DND-41 (cell line): ENCODE measurements at regions not wholly inside any gene's neighbourhood (a gene's known extent, or its start where the extent isn't known, plus 50 kb on each side); places are given as distances from the start of the nearest gene placed in this dataset.

Experiments
- ATAC-seq: fragments of 200-7000 bp; cut with Tn5 transposase; 3 replicates; pipeline ENCODE4 v1.9.1; 2021; ENCODE audit warnings: low read depth; ENCODE audit not compliant: insufficient read depth
- DNase-seq: peaks from one replicate; pipeline ENCODE4 v3.0.0-alpha.2; 2020
- H2AFZ ChIP-seq: 2 replicates; pipeline ENCODE4 v1.6.0; 2012; ENCODE audit warnings: low read depth, low read length
- H3K27ac ChIP-seq: 2 replicates; pipeline ENCODE4 v1.5.1; 2012; ENCODE audit warnings: low read length, inconsistent platforms
- H3K27me3 ChIP-seq: fragments of 200-600 bp; sonication (generic); 2 replicates; pipeline ENCODE4 v1.6.0; 2012; ENCODE audit warnings: low read length, mild to moderate bottlenecking, inconsistent platforms; ENCODE audit not compliant: insufficient read depth, poor library complexity
- H3K36me3 ChIP-seq: 2 replicates; pipeline ENCODE4 v1.5.1; 2012; ENCODE audit warnings: low read length, inconsistent platforms; ENCODE audit not compliant: insufficient read depth
- H3K4me1 ChIP-seq: 2 replicates; pipeline ENCODE4 v1.5.1; 2012; ENCODE audit warnings: mild to moderate bottlenecking, low read length; ENCODE audit not compliant: insufficient read depth
- H3K4me2 ChIP-seq: 2 replicates; pipeline ENCODE4 v1.6.0; 2012; ENCODE audit warnings: mild to moderate bottlenecking, moderate library complexity, low read length, inconsistent platforms; ENCODE audit not compliant: insufficient read depth
- H3K4me3 ChIP-seq, 2 experiments: fragments of 200-600 bp in 1 of 2; shearing (Covaris generic) in 1 of 2; 2 replicates each; pipeline ENCODE4 v1.5.1; 2012 to 2016; ENCODE audit warnings: inconsistent platforms in 2 of 2, low read length in 2 of 2, mild to moderate bottlenecking in 2 of 2, low read depth in 1 of 2, moderate library complexity in 1 of 2
- H3K79me2 ChIP-seq: 2 replicates; pipeline ENCODE4 v1.6.0; 2012; ENCODE audit warnings: low read length, inconsistent platforms; ENCODE audit not compliant: insufficient read depth
- H3K9ac ChIP-seq: 2 replicates; pipeline ENCODE4 v1.6.0; 2012; ENCODE audit warnings: low read depth, mild to moderate bottlenecking, inconsistent platforms, low read length, moderate library complexity
- H3K9me3 ChIP-seq: 2 replicates; pipeline ENCODE4 v1.5.1; 2012; ENCODE audit warnings: low read length, moderate library complexity, mild to moderate bottlenecking, inconsistent platforms; ENCODE audit not compliant: insufficient read depth, severe bottlenecking
- H4K20me1 ChIP-seq: 2 replicates; pipeline ENCODE4 v1.6.0; 2012; ENCODE audit warnings: low read length; ENCODE audit not compliant: insufficient read depth
- EZH2 ChIP-seq: IDR thresholded peaks from 3 replicates; pipeline ENCODE4 v1.6.1; 2012; ENCODE audit warnings: borderline replicate concordance, low read depth, mild to moderate bottlenecking, moderate library complexity, low read length, inconsistent platforms; ENCODE audit not compliant: severe bottlenecking
- TF ChIP-seq, protein P1 (sequence below): IDR thresholded peaks from 2 replicates; pipeline ENCODE4 v1.5.1; 2012; ENCODE audit warnings: borderline replicate concordance, low read length, moderate library complexity, mild to moderate bottlenecking; ENCODE audit not compliant: poor library complexity, severe bottlenecking; ENCODE audit errors: extremely low read depth

DNA sequence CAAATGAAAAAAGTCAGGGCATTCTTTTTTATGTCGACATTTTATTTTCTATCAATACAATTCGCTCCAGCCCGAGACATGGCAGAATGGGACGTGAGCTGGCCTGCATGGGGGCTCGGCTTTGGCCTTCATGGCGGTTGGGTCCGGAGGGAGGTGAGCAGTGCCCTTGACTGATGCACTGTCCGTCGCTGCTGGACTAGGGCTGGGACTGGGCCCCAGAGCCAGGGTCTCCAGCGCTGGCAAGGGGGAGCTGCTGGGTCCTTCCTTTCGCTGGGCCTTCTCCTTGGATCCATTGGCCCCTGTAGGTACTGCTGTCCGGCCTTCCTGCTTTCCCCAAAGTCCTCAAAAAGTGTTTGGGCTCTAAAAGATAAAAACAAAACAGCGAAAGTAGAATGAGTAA lies 124.6 kb downstream of the EDN3 start:
- Histone ChIP-seq H3K9me3 (no peaks in the 10 kb centered on the region), H2AFZ (no peak overlapping the region), H3K36me3 (no peaks in the 10 kb centered on the region), H3K79me2 (no peaks in the 10 kb centered on the region), H3K4me2 (no peak overlapping the region), H3K27me3 (no peaks in the 10 kb centered on the region), H3K4me1 (no peaks in the 10 kb centered on the region), H3K4me3 (no peak overlapping the region), H3K27ac (no peak overlapping the region), H4K20me1 (0 out of 2 replicates have a peak, but pooled peaks cover 2% of the 10 kb centered on the region), H3K9ac (no peak overlapping the region)
- no peak for TF ChIP-seq EZH2
- TF ChIP-seq, protein P1, sequence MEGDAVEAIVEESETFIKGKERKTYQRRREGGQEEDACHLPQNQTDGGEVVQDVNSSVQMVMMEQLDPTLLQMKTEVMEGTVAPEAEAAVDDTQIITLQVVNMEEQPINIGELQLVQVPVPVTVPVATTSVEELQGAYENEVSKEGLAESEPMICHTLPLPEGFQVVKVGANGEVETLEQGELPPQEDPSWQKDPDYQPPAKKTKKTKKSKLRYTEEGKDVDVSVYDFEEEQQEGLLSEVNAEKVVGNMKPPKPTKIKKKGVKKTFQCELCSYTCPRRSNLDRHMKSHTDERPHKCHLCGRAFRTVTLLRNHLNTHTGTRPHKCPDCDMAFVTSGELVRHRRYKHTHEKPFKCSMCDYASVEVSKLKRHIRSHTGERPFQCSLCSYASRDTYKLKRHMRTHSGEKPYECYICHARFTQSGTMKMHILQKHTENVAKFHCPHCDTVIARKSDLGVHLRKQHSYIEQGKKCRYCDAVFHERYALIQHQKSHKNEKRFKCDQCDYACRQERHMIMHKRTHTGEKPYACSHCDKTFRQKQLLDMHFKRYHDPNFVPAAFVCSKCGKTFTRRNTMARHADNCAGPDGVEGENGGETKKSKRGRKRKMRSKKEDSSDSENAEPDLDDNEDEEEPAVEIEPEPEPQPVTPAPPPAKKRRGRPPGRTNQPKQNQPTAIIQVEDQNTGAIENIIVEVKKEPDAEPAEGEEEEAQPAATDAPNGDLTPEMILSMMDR: no peak
- ATAC-seq: no peak
- no peak for DNase-seq

GRCh38 chr20:59425572-59425971 lies 125.2 kb downstream of the EDN3 start:
- Histone ChIP-seq H3K4me2 (no peak overlapping the region), H3K9me3 (no peaks in the 10 kb centered on the region), H3K36me3 (no peaks in the 10 kb centered on the region), H3K4me3 (no peak overlapping the region), H3K27ac (no peak overlapping the region), H3K27me3 (no peaks in the 10 kb centered on the region), H3K79me2 (no peaks in the 10 kb centered on the region), H4K20me1 (0 out of 2 replicates have a peak, but pooled peaks cover 2% of the 10 kb centered on the region), H3K9ac (no peak overlapping the region), H2AFZ (no peak overlapping the region), H3K4me1 (no peaks in the 10 kb centered on the region)
- DNase-seq (no peak), ATAC-seq (no peak)
- TF ChIP-seq, protein P1: no peak
- no peak for TF ChIP-seq EZH2

DNA sequence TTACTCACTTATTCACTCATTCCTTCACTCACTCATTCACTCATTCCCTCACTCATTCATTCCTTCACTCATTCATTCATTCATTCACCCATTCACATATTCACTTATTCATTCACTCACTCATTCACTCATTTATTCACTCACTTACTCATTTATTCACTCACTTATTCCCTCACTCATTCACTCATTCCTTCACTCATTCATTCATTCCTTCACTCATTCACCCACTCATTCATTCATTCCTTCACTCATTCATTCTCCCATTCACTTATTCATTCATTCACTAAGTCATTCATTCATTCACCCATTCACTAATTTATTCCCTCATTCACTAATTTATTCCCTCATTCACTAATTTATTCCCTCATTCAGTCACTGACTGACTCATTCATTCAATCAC lies 127.6 kb downstream of the EDN3 start:
- Histone ChIP-seq H3K27ac (no peak overlapping the region), H3K27me3 (peaks cover 14% of the 10 kb centered on the region), H3K4me2 (no peak overlapping the region), H4K20me1 (0 out of 2 replicates have a peak, but pooled peaks cover 2% of the 10 kb centered on the region), H2AFZ (no peak overlapping the region), H3K9ac (no peak overlapping the region), H3K4me3 (no peak overlapping the region), H3K36me3 (no peaks in the 10 kb centered on the region), H3K4me1 (no peaks in the 10 kb centered on the region), H3K79me2 (no peaks in the 10 kb centered on the region), H3K9me3 (no peaks in the 10 kb centered on the region)
- no peak for ATAC-seq
- DNase-seq: no peak
- TF ChIP-seq, protein P1: no peak
- no peak for TF ChIP-seq EZH2
